GM12878 (cell line): ENCODE measurements at regions not wholly inside any gene's neighbourhood (a gene's known extent, or its start where the extent isn't known, plus 50 kb on each side); places are given as distances from the start of the nearest gene placed in this dataset.

Experiments used
- ATAC-seq: fragments of 200-7000 bp; cut with Tn5 transposase; 3 replicates; pipeline ENCODE4 v1.9.1; 2020; ENCODE audit warnings: mild to moderate bottlenecking, moderate library complexity
- BruUV-seq: library from RNA; stranded (reverse); fragments of 400-500 nt; replicated peaks from 2 replicates; lab custom pipeline; 2021; lab: Mats Ljungman, UMichigan
- CTCF ChIA-PET: fragments of 300-600 bp; sonication (Branson Sonifier 250); formaldehyde crosslinking; extraction: SDS; loops from one replicate; lab custom pipeline; 2021; ENCODE audit warnings: inconsistent platforms; lab: Yijun Ruan, JAX
- POLR2A ChIA-PET: fragments of 350-600 bp; formaldehyde crosslinking; extraction: SDS; loops from one replicate; lab custom pipeline; 2021; ENCODE audit warnings: inconsistent platforms; lab: Charles Lee
- RAD21 ChIA-PET: fragments of 300-600 bp; sonication (Branson Sonifier 250); formaldehyde crosslinking; loops from one replicate; lab custom pipeline; 2023; ENCODE audit warnings: antibody characterized with exemption; ENCODE audit not compliant: unreplicated experiment; lab: Charles Lee
- SMC1A ChIA-PET: fragments of 300-600 bp; sonication (Branson Sonifier 250); formaldehyde crosslinking; loops from one replicate; lab custom pipeline; 2023; ENCODE audit not compliant: unreplicated experiment, uncharacterized antibody; lab: Charles Lee
- DNase-seq: peaks from one replicate; pipeline ENCODE4 v3.0.0-alpha.2; 2011; ENCODE audit warnings: low read depth, low spot score
- FAIRE-seq: peaks from 3 replicates; lab custom pipeline; 2011; peaks lifted over from hg19 to GRCh38; lab: Jason Lieb, UNC
- H2AFZ ChIP-seq: 2 replicates; pipeline ENCODE4 v1.6.0; 2011; ENCODE audit warnings: low read depth, low read length, control low read depth; ENCODE audit not compliant: control insufficient read depth
- H3K27ac ChIP-seq: 2 replicates; pipeline ENCODE4 v1.5.1; 2011; ENCODE audit warnings: control low read depth; ENCODE audit not compliant: control insufficient read depth, insufficient read depth
- H3K27me3 ChIP-seq, 2 experiments: replicated peaks in 1 of 2; 2 replicates each; pipeline versions ENCODE4 v1.6.0 to v1.6.1; 2011; ENCODE audit warnings: low read length in 1 of 2; ENCODE audit not compliant: control insufficient read depth in 2 of 2, insufficient read depth in 2 of 2
- H3K36me3 ChIP-seq, 2 experiments: 2 replicates each; pipeline ENCODE4 v1.5.1; 2011; ENCODE audit warnings: low read length in 1 of 2; ENCODE audit not compliant: control insufficient read depth in 2 of 2, insufficient read depth in 2 of 2
- H3K4me1 ChIP-seq: 2 replicates; pipeline ENCODE4 v1.6.1; 2011; ENCODE audit warnings: mild to moderate bottlenecking, low read length, moderate library complexity, mixed read lengths; ENCODE audit not compliant: control insufficient read depth, insufficient read depth
- H3K4me2 ChIP-seq: 2 replicates; pipeline ENCODE4 v1.6.0; 2011; ENCODE audit warnings: control low read depth; ENCODE audit not compliant: control insufficient read depth, insufficient read depth
- H3K4me3 ChIP-seq: fragments of 200-600 bp; sonication (generic); 2 replicates; pipeline ENCODE4 v1.5.1; 2016
- H3K79me2 ChIP-seq: 2 replicates; pipeline ENCODE4 v1.6.0; 2011; ENCODE audit warnings: low read length; ENCODE audit not compliant: control insufficient read depth, insufficient read depth
- H3K9ac ChIP-seq: 2 replicates; pipeline ENCODE4 v1.8.0; 2011; ENCODE audit warnings: low read length, control low read depth, mixed read lengths; ENCODE audit not compliant: control insufficient read depth, insufficient read depth
- H3K9me3 ChIP-seq: replicated peaks from 3 replicates; pipeline ENCODE4 v1.5.1; 2011; ENCODE audit warnings: mild to moderate bottlenecking, low read length; ENCODE audit not compliant: control insufficient read depth, insufficient read depth
- H4K20me1 ChIP-seq: 2 replicates; pipeline ENCODE4 v1.6.0; 2011; ENCODE audit not compliant: control insufficient read depth, insufficient read depth
- CBFB ChIP-seq: IDR thresholded peaks from 2 replicates; pipeline ENCODE4 v1.6.1; 2016; ENCODE audit warnings: antibody characterized with exemption, low read depth
- CUX1 ChIP-seq: IDR thresholded peaks from 2 replicates; pipeline ENCODE4 v1.6.1; 2012; ENCODE audit warnings: improper control_type of control experiment, low read depth, low read length; ENCODE audit not compliant: insufficient replicate concordance
- FOXM1 ChIP-seq: IDR thresholded peaks from 2 replicates; pipeline ENCODE4 v1.6.1; 2012; ENCODE audit warnings: low read depth, mild to moderate bottlenecking, inconsistent platforms, low read length, moderate library complexity
- GABPA ChIP-seq: IDR thresholded peaks from 2 replicates; pipeline ENCODE4 v1.6.1; 2014; ENCODE audit warnings: antibody characterized with exemption, low read depth, mild to moderate bottlenecking, inconsistent platforms
- PAX5 ChIP-seq: IDR thresholded peaks from 2 replicates; pipeline ENCODE4 v1.6.1; 2011; ENCODE audit warnings: low read depth, low read length, borderline replicate concordance
- SMAD1 ChIP-seq: fragments of 450-650 bp; IDR thresholded peaks from 2 replicates; pipeline ENCODE4 v1.6.1; 2018; ENCODE audit warnings: mild to moderate bottlenecking, low read depth; ENCODE audit not compliant: partially characterized antibody
- ZNF274 ChIP-seq: IDR thresholded peaks from one replicate; pipeline ENCODE4 v1.8.0; 2011; ENCODE audit not compliant: insufficient read length, insufficient read depth
- WGBS: methylation state at CpG from one replicate; pipeline ENCODE4 v1.1.6; 2016; ENCODE audit warnings: low lambda C conversion rate; ENCODE audit not compliant: insufficient replicate concordance, insufficient coverage; ENCODE audit errors: missing lambda C conversion rate; 5-methylcytosine and 5-hydroxymethylcytosine counted together
- in situ Hi-C: fragments of 300-500 bp; cut with MboI; formaldehyde crosslinking; loops from 9 replicates; pipeline ENCODE4 v1.14.3; 2018; ENCODE audit warnings: mixed read lengths
- intact Hi-C: fragments of 100-400 bp; cut with micrococcal nuclease; formaldehyde crosslinking; loops from one replicate; pipeline ENCODE4 v1.14.2; 2022; ENCODE audit not compliant: unreplicated experiment

GRCh38 chr2:236632295-236633218 lies 62.9 kb downstream of the ACKR3 start:
- CTCF ChIA-PET = no interaction called here
- Histone ChIP-seq H3K79me2 (no peaks in the 10 kb centered on the region), H3K27me3 (peaks cover 0 to 3% of the 10 kb centered on the region in 2 experiments; a peak in 2 of 4 replicates), H4K20me1 (no peaks in the 10 kb centered on the region), H3K36me3 (no peaks in the 10 kb centered on the region), H3K9me3 (no peaks in the 10 kb centered on the region), H3K27ac (no peak overlapping the region), H3K4me1 (no peaks in the 10 kb centered on the region), H2AFZ (no peak overlapping the region), H3K4me2 (no peak overlapping the region), H3K4me3 (no peak overlapping the region), H3K9ac (no peak overlapping the region)
- WGBS = 28% methylated on average over 11 of the region's 11 CpGs
- intact Hi-C loops (no loop called here), in situ Hi-C loops (no loop called here)
- ATAC-seq (no peak), DNase-seq (no peak), FAIRE-seq (no peak)
- POLR2A ChIA-PET = no interaction called here
- RAD21 ChIA-PET = no interaction called here
- no peak for TF ChIP-seq CBFB
- no peak for TF ChIP-seq GABPA
- no peak for TF ChIP-seq PAX5
- TF ChIP-seq FOXM1 = no peak
- no peak for TF ChIP-seq CUX1
- no peak for TF ChIP-seq ZNF274
- TF ChIP-seq SMAD1 = no peak
- SMC1A ChIA-PET = no interaction called here
- BruUV-seq = no TSS peak
